GM21825 (cell line): ENCODE measurements at regions not wholly inside any gene's neighbourhood (a gene's known extent, or its start where the extent isn't known, plus 50 kb on each side); places are given as distances from the start of the nearest gene placed in this dataset.
"Not testable (repeated sequence)": the region's sequence is repeated elsewhere in the genome, so short reads cannot be mapped to it uniquely, and the experiment has no call there.

ENCODE experiments used
- ATAC-seq: cut with Tn5 transposase; IDR thresholded peaks from one replicate; pipeline ENCODE4 v1.9.1; 2021; ENCODE audit warnings: mild to moderate bottlenecking, moderate library complexity; ENCODE audit not compliant: unreplicated experiment

- no peak for ATAC-seq
Measured at GRCh38 chr7:119046068-119046467, 821.6 kb downstream of the ANKRD7 start.

DNA sequence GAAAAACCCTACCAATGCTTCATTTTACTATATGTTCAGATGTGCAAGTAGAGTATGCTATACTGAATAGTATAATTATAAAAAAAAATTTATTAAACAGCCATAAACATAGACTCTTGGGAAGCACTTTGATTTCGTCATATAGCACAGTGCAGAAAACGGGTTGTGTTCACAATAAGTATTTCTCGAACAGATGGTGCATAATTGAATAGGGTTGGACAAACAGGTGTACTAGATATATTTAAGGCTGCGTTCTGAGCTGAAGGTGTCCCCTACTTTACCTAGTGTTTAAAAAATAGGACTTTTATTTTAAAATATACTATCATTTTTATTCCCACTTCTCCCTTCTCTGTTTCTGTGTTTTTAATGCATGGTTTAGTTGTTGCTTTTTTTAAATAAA is 841.5 kb downstream of the ANKRD7 start:
- ATAC-seq, result no peak

DNA sequence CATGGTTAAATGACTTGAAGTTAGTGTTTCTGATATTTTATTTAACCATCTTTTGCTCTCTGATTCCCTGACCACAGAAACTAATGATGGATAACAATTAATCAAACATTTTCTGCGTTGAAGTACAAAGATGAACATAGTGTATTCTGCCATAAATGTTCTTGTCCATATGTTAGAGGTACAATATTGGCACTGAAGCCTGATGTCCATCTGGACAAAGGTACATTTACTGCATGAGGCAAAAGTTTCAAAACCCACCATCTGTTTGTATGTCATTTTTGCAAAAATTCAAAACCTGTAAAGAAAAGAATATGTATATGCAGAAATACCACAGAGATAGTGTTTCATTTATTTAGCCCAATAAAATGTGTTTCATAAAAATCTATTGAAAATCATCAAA is 861.5 kb downstream of the ANKRD7 start:
- no peak for ATAC-seq

GRCh38 chr7:119090851-119091250 is 866.3 kb downstream of the ANKRD7 start:
- ATAC-seq, result no peak

GRCh38 chr7:119096683-119097082 is 872.2 kb downstream of the ANKRD7 start:
- ATAC-seq, result no peak

DNA sequence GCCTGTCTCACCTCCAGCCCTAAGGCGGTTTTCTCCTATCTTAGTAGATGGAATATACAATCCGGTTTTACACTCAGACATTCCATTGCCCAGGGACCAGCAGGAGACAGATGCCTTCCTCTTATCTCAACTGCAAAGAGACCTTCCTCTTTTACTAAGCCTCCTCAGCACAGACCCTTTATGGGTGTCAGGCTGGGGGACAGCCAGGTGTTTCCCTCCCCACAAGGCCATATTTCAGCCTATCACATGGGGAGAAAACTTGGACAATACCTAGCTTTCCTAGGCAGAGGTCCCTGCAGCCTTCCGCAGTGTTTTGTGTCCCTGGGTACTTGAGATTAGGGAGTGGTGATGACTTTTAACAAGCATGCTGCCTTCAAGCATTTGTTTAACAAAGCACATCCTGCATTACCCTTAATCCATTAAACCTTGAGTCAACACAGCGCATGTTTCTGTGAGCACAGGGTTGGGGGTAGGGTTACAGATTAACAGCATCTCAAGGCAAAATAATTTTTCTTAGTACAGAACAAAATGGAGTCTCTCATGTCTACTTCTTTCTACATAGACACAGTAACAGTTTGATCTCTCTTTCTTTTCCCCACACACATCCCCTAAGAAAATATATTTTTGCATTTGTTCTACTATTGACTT is 876.2 kb downstream of the ANKRD7 start:
- not testable (repeated sequence) for ATAC-seq

GRCh38 chr7:119102291-119102690 is 877.8 kb downstream of the ANKRD7 start:
- no peak for ATAC-seq

- ATAC-seq, result no peak
Measured at GRCh38 chr7:119105381-119105780, 880.9 kb downstream of the ANKRD7 start.

DNA sequence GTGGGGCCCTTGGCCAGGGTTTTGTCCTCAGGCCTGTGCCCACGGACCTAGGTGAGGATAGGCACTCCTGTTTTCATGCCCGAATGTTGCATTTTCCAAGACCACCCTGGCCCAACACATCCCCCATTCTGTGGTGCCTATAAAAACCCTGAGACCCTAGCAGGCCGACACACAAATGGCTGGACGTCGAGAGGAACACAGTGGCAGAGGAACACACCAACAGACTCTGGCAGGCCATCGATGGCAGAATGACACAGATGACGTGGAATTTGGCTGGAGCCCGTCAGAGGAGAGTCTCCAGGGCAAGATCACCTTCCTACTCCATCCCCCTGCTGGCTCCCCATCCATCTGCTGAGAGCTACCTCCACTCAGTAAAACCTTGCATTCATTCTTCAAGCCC is 898.8 kb downstream of the ANKRD7 start:
- ATAC-seq, result no peak

- no peak for ATAC-seq
Measured at GRCh38 chr7:119127706-119128105, 903.2 kb downstream of the ANKRD7 start.

GRCh38 chr7:119132436-119132835 is 907.9 kb downstream of the ANKRD7 start:
- no peak for ATAC-seq

GRCh38 chr7:119167431-119167830 is 942.9 kb downstream of the ANKRD7 start:
- no peak for ATAC-seq

DNA sequence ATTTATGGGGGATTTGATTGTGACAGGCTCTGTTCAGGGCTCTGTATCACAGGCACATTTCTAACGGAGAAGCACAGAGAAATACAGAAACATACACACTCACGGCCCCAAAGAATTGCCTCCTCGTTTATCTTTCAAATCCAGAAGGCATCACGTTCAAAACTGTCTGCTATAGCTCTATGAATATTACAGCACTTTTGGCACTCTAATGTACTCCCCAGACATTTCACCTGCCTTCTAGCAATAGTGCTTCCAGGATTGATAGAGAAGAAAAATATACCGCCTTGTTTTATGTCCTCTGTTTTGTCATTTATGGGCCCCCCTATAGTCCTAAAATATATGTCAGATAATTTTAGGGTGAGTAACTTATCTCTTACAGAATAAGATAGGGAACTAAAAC is 947.5 kb downstream of the ANKRD7 start:
- ATAC-seq, result no peak

GRCh38 chr7:119175911-119176627 is 951.6 kb downstream of the ANKRD7 start:
- ATAC-seq, result no peak

GRCh38 chr7:119177863-119178262 is 953.4 kb downstream of the ANKRD7 start:
- no peak for ATAC-seq

DNA sequence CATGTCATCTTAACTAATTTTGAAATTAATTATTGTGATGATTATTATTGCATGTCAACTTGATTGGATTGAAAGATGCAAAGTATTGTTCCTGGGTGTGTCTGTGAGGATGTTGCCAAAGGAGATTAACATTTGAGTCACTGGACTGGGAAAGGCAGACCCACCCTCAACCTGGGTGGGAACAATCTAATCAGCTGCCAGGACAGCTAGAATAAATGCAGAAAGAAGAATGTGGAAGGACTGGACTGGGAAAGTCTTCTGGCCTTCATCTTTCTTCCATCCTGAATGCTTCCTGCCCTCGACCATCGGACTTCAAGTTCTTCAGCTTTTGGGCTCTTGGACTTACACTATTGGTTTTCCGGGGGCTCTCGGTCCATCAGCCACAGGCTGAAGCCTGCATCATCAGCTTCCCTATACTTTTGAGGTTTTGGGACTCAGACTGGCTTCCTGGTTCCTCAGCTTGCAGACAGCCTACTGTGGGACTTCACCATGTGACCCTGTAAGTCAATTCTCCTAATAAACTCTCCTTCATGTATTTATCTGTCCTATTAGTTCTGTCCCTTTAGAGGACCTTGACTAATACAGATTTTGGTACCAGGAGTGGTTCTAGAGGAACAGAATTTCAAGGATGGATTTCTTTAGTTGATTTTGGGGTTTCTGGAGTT is 959.8 kb downstream of the ANKRD7 start:
- ATAC-seq, result no peak

- ATAC-seq, result no peak
Measured at GRCh38 chr7:119196183-119196582, 971.7 kb downstream of the ANKRD7 start.

GRCh38 chr7:119197172-119197876 is 972.8 kb downstream of the ANKRD7 start:
- ATAC-seq, result peak; percentile 9

GRCh38 chr7:119197877-119198527 is 973.5 kb downstream of the ANKRD7 start:
- ATAC-seq, result peak; percentile 89

DNA sequence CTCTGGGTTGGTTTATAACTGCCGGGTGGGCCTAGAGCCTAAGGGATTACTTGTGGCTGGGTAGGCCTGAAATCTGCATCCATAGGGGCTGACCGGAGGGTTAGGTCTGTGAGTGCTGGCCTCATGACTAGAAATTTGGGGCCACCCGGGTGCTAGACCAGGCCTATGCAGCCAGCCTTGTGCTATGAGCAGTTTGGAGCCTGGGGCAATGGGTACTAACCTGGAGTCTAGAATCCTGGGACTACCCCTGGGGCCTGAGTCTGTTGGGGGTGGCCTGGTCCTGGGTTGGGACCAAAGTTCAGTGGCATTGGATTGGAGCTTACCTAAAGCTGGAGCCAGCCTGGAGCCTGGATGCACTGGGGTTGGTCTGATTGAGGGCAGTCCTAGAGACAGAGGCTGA is 995.2 kb downstream of the ANKRD7 start:
- no peak for ATAC-seq

- ATAC-seq, result no peak
Measured at GRCh38 chr7:119223930-119224329, 999.4 kb downstream of the ANKRD7 start.
